GM12873 (cell line): ENCODE measurements at regions not wholly inside any gene's neighbourhood (a gene's known extent, or its start where the extent isn't known, plus 50 kb on each side); places are given as distances from the start of the nearest gene placed in this dataset.

ENCODE experiments used
- TF ChIP-seq, protein P1 (sequence below): IDR thresholded peaks from 2 replicates; pipeline ENCODE4 v1.5.1; 2012; ENCODE audit warnings: low read depth, mild to moderate bottlenecking, moderate library complexity, low read length, control low read depth; ENCODE audit not compliant: insufficient read depth; ENCODE audit errors: missing control alignments

DNA sequence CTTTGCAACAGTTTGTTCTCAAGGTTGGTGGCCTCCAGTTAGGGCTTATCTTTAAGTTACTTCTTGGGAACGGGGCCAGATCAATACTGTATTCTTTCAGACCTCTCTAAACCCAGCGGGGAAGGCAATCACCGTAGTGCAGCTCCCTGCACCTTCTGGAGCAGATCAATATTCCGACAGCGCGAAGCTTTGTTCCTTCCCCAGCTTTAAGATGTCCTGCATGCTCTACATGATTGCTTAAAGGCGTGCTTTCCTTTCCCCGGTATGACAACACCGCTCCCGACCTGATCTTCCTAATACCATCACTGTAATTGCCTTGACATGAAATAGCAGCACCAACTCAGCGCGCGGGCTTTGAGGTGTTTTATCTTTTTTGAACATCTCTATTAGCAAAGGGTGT lies 755.2 kb downstream of the NR2F2 start:
- TF ChIP-seq, protein P1, sequence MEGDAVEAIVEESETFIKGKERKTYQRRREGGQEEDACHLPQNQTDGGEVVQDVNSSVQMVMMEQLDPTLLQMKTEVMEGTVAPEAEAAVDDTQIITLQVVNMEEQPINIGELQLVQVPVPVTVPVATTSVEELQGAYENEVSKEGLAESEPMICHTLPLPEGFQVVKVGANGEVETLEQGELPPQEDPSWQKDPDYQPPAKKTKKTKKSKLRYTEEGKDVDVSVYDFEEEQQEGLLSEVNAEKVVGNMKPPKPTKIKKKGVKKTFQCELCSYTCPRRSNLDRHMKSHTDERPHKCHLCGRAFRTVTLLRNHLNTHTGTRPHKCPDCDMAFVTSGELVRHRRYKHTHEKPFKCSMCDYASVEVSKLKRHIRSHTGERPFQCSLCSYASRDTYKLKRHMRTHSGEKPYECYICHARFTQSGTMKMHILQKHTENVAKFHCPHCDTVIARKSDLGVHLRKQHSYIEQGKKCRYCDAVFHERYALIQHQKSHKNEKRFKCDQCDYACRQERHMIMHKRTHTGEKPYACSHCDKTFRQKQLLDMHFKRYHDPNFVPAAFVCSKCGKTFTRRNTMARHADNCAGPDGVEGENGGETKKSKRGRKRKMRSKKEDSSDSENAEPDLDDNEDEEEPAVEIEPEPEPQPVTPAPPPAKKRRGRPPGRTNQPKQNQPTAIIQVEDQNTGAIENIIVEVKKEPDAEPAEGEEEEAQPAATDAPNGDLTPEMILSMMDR = no peak

DNA sequence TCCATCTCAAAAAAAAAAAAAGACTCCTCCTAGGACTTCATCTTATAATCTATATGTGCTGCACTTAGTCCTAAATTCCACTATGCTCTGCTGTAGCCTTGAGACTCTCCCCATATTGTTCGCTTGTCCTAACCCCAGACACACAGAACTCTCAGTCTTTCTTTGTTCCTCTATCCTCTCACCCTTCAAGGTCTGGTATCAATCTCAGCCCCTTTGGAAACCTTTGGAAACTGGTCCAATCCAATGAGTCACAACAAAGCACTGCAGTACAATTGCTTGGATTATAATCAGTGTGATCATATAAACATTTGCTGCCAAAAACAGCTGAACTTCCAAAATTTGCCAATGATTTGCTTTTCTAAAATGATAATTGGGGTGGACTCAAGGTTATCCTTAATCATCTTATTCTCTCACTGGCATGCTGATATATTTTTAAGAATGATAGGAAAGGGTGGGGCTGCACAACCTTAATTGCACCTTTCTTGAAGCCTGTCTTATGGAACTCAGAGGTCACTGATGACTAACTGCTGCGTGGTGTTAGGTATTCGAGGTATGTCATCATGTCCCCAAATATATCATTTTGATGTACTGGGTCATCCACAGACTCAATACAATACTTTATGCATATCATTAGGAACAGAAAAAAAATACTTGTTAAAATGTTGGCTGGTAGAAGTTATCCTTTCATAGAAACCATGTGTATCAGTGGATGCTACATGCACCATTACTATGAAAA lies 756.7 kb downstream of the NR2F2 start:
- TF ChIP-seq, protein P1 = no peak

DNA sequence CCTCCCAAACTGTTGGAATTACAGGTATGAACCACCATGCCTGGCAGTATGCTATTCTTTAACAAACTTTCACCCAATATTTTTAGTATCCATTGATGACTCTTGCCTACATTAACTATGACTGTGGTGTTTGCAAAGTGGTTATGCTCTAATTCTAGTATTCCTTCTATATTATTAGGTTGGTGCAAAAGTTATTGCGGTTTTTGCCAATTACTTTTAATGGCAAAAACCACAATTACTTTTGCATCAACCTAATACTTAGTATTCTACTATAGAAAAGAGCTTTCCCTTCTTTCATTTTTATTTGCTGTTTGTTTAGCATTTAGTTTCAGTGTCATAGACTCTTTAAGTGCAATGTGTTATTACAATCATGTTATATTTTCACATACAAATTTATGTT lies 760.6 kb downstream of the NR2F2 start:
- TF ChIP-seq, protein P1 = no peak

DNA sequence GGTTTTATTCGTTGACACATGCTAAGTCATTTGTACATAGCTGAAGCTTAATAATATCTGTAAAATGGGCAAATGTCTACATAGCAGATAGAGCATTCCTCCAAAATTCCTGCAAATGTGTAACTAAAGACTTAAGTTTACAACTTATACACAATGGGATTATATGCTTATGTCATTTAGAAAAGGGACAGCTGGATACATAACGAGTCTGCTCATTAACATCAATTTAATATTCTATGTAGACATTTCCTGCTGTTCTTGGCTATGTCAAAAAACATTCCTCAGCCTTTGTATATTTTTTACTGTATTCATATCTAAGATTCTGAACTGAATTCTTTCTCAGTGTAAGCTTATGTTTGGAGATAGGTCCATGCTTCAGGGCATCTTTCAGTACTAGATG lies 762.2 kb downstream of the NR2F2 start:
- TF ChIP-seq, protein P1 = no peak

DNA sequence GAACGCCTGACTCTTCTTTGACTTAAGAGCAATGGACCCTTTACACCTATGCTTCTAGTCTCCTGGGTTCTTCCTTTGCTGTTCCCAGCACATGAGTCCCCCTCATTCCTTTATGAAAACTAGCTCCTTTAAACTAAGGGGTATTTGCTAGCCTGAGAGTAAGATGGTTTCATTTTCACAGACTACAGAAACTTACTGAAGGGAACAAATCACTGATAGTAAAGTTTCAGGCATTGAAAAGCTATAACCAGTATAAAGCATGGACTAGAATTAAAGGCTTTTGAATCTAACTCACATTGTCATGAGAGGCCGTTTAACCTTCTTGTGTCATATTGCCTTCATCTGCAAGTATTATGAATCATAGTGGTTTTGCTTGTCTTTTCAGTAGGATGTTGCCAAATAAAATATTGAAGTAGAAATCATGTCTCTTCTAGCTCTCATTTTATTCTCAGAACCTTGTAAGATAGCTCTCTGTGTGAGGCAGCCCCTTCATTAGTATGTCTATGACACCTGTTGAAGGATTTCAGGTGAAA lies 765.9 kb downstream of the NR2F2 start:
- TF ChIP-seq, protein P1 = no peak

DNA sequence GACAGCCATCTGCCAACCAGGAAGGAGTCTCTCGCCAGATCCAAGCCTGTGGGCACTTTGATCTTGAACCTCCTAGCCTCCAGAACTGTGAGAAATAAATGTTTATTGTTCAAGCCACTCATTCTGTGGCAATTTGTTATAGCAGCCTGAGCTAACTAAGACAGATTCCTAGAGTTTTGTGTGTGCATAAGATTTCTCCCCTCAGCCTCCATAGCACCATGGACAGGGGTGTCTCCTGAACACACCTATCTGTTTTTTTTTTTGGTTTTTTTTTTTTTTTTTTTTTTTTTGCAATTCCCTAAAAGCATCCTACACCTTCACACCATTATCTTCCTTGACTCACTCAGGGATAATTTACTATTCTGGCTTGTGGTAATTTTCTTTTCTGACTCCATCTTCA lies 768.5 kb downstream of the NR2F2 start:
- TF ChIP-seq, protein P1 = no peak

DNA sequence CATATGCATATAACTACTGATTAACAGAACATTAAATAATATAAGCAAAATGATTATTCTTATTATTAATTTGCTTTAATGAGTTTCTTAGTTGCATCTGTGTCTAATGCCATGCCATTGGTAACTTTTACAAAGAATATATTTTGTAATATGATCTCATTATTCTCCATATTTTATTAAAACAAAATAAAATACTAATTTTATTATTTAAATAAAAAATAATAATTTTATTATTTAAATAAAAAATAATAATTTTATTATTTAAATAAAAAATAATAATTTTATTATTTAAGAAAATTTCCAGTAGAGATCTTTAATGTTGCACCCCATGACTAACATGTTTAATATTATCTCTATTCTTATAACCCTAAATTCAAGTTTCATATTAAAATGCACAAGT lies 771.1 kb downstream of the NR2F2 start:
- TF ChIP-seq, protein P1 = no peak
